IMR-90 (cell line): ENCODE measurements at regions not wholly inside any gene's neighbourhood (a gene's known extent, or its start where the extent isn't known, plus 50 kb on each side); places are given as distances from the start of the nearest gene placed in this dataset.
"Not testable (repeated sequence)": the region's sequence is repeated elsewhere in the genome, so short reads cannot be mapped to it uniquely, and the experiment has no call there.

Experiments used
- ATAC-seq: fragments of 200-7000 bp; cut with Tn5 transposase; 2 replicates; pipeline ENCODE4 v1.9.1; 2020; ENCODE audit warnings: low read depth, mild to moderate bottlenecking, moderate library complexity
- BruUV-seq: library from RNA; stranded (reverse); fragments of 400-500 nt; replicated peaks from 2 replicates; lab custom pipeline; 2021; lab: Mats Ljungman, UMichigan
- CTCF ChIA-PET: fragments of 300-600 bp; formaldehyde crosslinking; extraction: SDS; loops from one replicate; lab custom pipeline; 2021; ENCODE audit warnings: antibody characterized with exemption; lab: Yijun Ruan, JAX
- POLR2A ChIA-PET: fragments of 300-600 bp; sonication (Branson Sonifier 250); formaldehyde crosslinking; loops from one replicate; lab custom pipeline; 2022; ENCODE audit warnings: antibody characterized with exemption; ENCODE audit not compliant: unreplicated experiment; lab: Charles Lee
- DNase-seq: peaks from one replicate; pipeline ENCODE4 v3.0.0; 2013
- H2AFZ ChIP-seq: replicated peaks from 2 replicates; pipeline ENCODE3; 2013; ENCODE audit warnings: low read length, mild to moderate bottlenecking; ENCODE audit not compliant: poor library complexity
- H2AK5ac ChIP-seq: 2 replicates; pipeline ENCODE4 v1.6.1; 2013; ENCODE audit warnings: low read depth, low read length, inconsistent platforms
- H2AK9ac ChIP-seq: replicated peaks from 2 replicates; pipeline ENCODE3; 2013; ENCODE audit warnings: mild to moderate bottlenecking, low read depth, low read length, moderate library complexity; ENCODE audit not compliant: poor library complexity
- H2BK120ac ChIP-seq: 2 replicates; pipeline ENCODE4 v1.6.1; 2013; ENCODE audit warnings: low read depth, low read length, inconsistent platforms
- H2BK15ac ChIP-seq: 3 replicates; pipeline ENCODE4 v1.6.1; 2013; ENCODE audit warnings: low read depth, low read length, inconsistent platforms
- H2BK20ac ChIP-seq: 2 replicates; pipeline ENCODE4 v1.6.1; 2013; ENCODE audit warnings: low read depth, mild to moderate bottlenecking, inconsistent platforms, low read length, moderate library complexity
- H2BK5ac ChIP-seq: 2 replicates; pipeline ENCODE4 v1.6.1; 2013; ENCODE audit warnings: mild to moderate bottlenecking, low read depth, low read length, inconsistent platforms; ENCODE audit not compliant: poor library complexity, severe bottlenecking
- H3K14ac ChIP-seq: replicated peaks from 2 replicates; pipeline ENCODE4 v1.6.1; 2013; ENCODE audit warnings: low read depth, low read length, inconsistent platforms
- H3K18ac ChIP-seq: 2 replicates; pipeline ENCODE4 v1.6.1; 2013; ENCODE audit warnings: low read depth, low read length, control low read depth
- H3K23ac ChIP-seq: 2 replicates; pipeline ENCODE4 v1.6.1; 2013; ENCODE audit warnings: low read depth, low read length, inconsistent platforms
- H3K27ac ChIP-seq: 2 replicates; pipeline ENCODE4 v1.5.1; 2013; ENCODE audit warnings: mild to moderate bottlenecking, control low read depth, low read length; ENCODE audit not compliant: insufficient read depth
- H3K27me3 ChIP-seq: 2 replicates; pipeline ENCODE4 v1.6.1; 2013; ENCODE audit warnings: low read length; ENCODE audit not compliant: control insufficient read depth, insufficient read depth
- H3K36me3 ChIP-seq: 2 replicates; pipeline ENCODE4 v1.6.1; 2013; ENCODE audit warnings: low read length, mixed read lengths; ENCODE audit not compliant: control insufficient read depth, insufficient read depth
- H3K4ac ChIP-seq: 2 replicates; pipeline ENCODE4 v1.6.1; 2013; ENCODE audit warnings: low read depth, low read length, inconsistent platforms
- H3K4me1 ChIP-seq: 2 replicates; pipeline ENCODE4 v1.6.1; 2013; ENCODE audit warnings: low read length, mixed read lengths; ENCODE audit not compliant: control insufficient read depth, insufficient read depth
- H3K4me2 ChIP-seq: 2 replicates; pipeline ENCODE4 v1.6.1; 2013; ENCODE audit warnings: low read depth, mild to moderate bottlenecking, control low read depth, low read length, moderate library complexity
- H3K4me3 ChIP-seq: 2 replicates; pipeline ENCODE4 v1.5.1; 2013; ENCODE audit warnings: low read depth, mild to moderate bottlenecking, control low read depth, low read length, moderate library complexity; ENCODE audit not compliant: insufficient read depth
- H3K56ac ChIP-seq: 2 replicates; pipeline ENCODE4 v1.6.1; 2013; ENCODE audit warnings: low read length, inconsistent platforms; ENCODE audit not compliant: insufficient read depth; ENCODE audit errors: extremely low read depth
- H3K79me1 ChIP-seq, 2 experiments: 2 replicates each; pipeline ENCODE4 v1.6.1; 2013; ENCODE audit warnings: low read length in 2 of 2, inconsistent platforms in 1 of 2, low read depth in 1 of 2
- H3K9ac ChIP-seq: 2 replicates; pipeline ENCODE4 v1.6.1; 2013; ENCODE audit warnings: low read depth, low read length, control low read depth
- H3K9me1 ChIP-seq: 2 replicates; pipeline ENCODE4 v1.6.1; 2013; ENCODE audit warnings: low read length, inconsistent platforms; ENCODE audit not compliant: insufficient read depth
- H3K9me3 ChIP-seq: 2 replicates; pipeline ENCODE4 v1.6.1; 2013; ENCODE audit warnings: low read length; ENCODE audit not compliant: control insufficient read depth, insufficient read depth
- H4K20me1 ChIP-seq: 2 replicates; pipeline ENCODE4 v1.6.1; 2013; ENCODE audit warnings: low read length, inconsistent platforms; ENCODE audit not compliant: insufficient read depth
- H4K5ac ChIP-seq: 2 replicates; pipeline ENCODE4 v1.6.1; 2013; ENCODE audit warnings: mild to moderate bottlenecking, low read depth, low read length, control low read depth
- H4K8ac ChIP-seq, 2 experiments: 2 replicates each; pipeline ENCODE4 v1.6.1; 2013; ENCODE audit warnings: low read depth in 2 of 2, low read length in 2 of 2, control low read depth in 1 of 2, inconsistent platforms in 1 of 2
- H4K91ac ChIP-seq: 2 replicates; pipeline ENCODE4 v1.6.1; 2013; ENCODE audit warnings: low read depth, low read length, inconsistent platforms; ENCODE audit not compliant: insufficient read depth
- WGBS, 2 experiments: methylation state at CpG; one replicate each; pipeline versions ENCODE4 v1.1.5 to v1.1.7; 2013; ENCODE audit warnings: missing lambda C conversion rate in 2 of 2; ENCODE audit not compliant: insufficient read length in 1 of 2; ENCODE audit errors: extremely low coverage in 2 of 2; 5-methylcytosine and 5-hydroxymethylcytosine counted together
- dilution Hi-C: fragments of 300-500 bp; cut with HindIII; formaldehyde crosslinking; loops from one replicate; pipeline ENCODE4 v1.14.3; 2018; ENCODE audit warnings: low sequenced_read_pairs; ENCODE audit not compliant: unreplicated experiment
- in situ Hi-C: fragments of 300-500 bp; cut with MboI; formaldehyde crosslinking; loops from 3 replicates; pipeline ENCODE4 v1.14.3; 2019; ENCODE audit warnings: low sequenced_read_pairs, inconsistent platforms, mixed read lengths
- intact Hi-C: fragments of 100-400 bp; cut with micrococcal nuclease; formaldehyde crosslinking; loops from 2 replicates; pipeline ENCODE4 v1.10.0; 2022

DNA sequence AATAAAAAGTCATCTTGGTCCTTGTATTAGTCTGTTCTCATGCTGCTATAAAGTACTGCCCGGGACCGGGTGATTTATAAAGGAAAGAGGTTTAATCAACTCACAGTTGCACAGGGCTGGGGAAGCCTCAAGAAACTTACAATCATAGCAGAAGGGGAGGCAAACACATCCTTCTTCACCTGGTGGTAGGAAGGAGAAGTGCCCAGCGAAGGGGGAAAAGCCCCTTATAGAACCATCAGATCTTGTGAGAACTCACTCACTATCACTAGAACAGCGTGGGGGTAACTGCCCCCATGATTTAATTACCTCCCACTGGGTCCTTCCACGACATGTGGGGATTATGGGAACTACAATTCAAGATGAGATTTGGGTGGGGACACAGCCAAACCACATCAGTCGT lies 215.0 kb downstream of the CDRT15L2 start:
- H2AFZ ChIP-seq, H2AK9ac ChIP-seq, H3K4ac ChIP-seq, H2BK15ac ChIP-seq, H3K9ac ChIP-seq, H3K9me3 ChIP-seq, H3K27ac ChIP-seq, H4K91ac ChIP-seq, H2AK5ac ChIP-seq, intact Hi-C loops, CTCF ChIA-PET, H3K4me3 ChIP-seq, H3K27me3 ChIP-seq, ATAC-seq, dilution Hi-C loops, H4K5ac ChIP-seq, H4K8ac ChIP-seq, H3K36me3 ChIP-seq, H2BK120ac ChIP-seq, H3K79me1 ChIP-seq, DNase-seq, H3K56ac ChIP-seq, H3K23ac ChIP-seq, H3K4me2 ChIP-seq, BruUV-seq, H3K14ac ChIP-seq, H3K9me1 ChIP-seq, H2BK5ac ChIP-seq, POLR2A ChIA-PET, H3K4me1 ChIP-seq, H3K18ac ChIP-seq, H4K20me1 ChIP-seq, H2BK20ac ChIP-seq, in situ Hi-C loops: not testable (repeated sequence)
- no CpG with 5 or more reads among the region's 6 CpGs for whole genome bisulfite sequencing, 2 experiments
